ENCODE measurements at regions not wholly inside any gene's neighbourhood (a gene's known extent, or its start where the extent isn't known, plus 50 kb on each side); places are given as distances from the start of the nearest gene placed in this dataset.

DNA sequence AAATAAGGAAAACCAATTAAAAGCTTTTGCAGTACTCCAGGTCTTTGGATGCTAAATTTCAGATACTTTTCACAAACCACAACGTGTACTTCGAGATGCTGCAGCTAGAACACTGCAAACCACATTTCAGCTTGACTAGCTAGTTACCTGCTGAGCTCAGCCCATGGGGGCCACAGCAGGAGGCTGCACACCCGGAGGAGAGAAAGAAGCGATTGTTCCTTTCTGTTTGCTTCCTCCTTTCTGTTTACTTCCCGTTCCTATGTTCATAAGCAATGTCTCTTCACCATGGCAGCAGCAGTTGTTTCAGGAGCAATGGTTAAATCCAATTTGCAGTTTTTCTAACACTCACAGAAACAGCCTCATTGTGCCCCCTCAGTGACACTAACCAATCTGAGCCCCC lies 225.6 kb upstream of the FGGY start:
- no peak overlapping the region for H3K4me3 Mint-ChIP-seq (ENCODE audit: low read depth, unreplicated experiment)
- H3K36me3 Mint-ChIP-seq (ENCODE audit: insufficient read depth, unreplicated experiment) = no peaks in the 10 kb centered on the region
- intact Hi-C loops (cut with micrococcal nuclease; ENCODE audit: unreplicated experiment) = loop anchor here (10.0 kb wide), 2 partner anchors 136 to 256 kb away; no protein-coding TSS in a partner anchor
- TF ChIP-seq, protein P1, sequence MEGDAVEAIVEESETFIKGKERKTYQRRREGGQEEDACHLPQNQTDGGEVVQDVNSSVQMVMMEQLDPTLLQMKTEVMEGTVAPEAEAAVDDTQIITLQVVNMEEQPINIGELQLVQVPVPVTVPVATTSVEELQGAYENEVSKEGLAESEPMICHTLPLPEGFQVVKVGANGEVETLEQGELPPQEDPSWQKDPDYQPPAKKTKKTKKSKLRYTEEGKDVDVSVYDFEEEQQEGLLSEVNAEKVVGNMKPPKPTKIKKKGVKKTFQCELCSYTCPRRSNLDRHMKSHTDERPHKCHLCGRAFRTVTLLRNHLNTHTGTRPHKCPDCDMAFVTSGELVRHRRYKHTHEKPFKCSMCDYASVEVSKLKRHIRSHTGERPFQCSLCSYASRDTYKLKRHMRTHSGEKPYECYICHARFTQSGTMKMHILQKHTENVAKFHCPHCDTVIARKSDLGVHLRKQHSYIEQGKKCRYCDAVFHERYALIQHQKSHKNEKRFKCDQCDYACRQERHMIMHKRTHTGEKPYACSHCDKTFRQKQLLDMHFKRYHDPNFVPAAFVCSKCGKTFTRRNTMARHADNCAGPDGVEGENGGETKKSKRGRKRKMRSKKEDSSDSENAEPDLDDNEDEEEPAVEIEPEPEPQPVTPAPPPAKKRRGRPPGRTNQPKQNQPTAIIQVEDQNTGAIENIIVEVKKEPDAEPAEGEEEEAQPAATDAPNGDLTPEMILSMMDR (IDR thresholded peaks at IDR 0.05; ENCODE audit: unreplicated experiment) = no peak
- H3K27ac Mint-ChIP-seq (ENCODE audit: unreplicated experiment) = peak overlapping the region; percentile 34
- H3K27me3 Mint-ChIP-seq (ENCODE audit: unreplicated experiment) = no peaks in the 10 kb centered on the region
- peaks cover 25% of the 10 kb centered on the region for H3K4me1 Mint-ChIP-seq (ENCODE audit: low read depth, unreplicated experiment)
- peak; percentile 71 for DNase-seq
- CTCF ChIA-PET = interaction anchor here (1.0 to 1.4 kb wide), 2 partner anchors 9 to 14 kb away, joined by 4 read pairs; no protein-coding TSS in a partner anchor
- BruUV-seq (replicated peaks) = no TSS peak
- H3K9me3 Mint-ChIP-seq (ENCODE audit: low read depth, unreplicated experiment) = no peaks in the 10 kb centered on the region

DNA sequence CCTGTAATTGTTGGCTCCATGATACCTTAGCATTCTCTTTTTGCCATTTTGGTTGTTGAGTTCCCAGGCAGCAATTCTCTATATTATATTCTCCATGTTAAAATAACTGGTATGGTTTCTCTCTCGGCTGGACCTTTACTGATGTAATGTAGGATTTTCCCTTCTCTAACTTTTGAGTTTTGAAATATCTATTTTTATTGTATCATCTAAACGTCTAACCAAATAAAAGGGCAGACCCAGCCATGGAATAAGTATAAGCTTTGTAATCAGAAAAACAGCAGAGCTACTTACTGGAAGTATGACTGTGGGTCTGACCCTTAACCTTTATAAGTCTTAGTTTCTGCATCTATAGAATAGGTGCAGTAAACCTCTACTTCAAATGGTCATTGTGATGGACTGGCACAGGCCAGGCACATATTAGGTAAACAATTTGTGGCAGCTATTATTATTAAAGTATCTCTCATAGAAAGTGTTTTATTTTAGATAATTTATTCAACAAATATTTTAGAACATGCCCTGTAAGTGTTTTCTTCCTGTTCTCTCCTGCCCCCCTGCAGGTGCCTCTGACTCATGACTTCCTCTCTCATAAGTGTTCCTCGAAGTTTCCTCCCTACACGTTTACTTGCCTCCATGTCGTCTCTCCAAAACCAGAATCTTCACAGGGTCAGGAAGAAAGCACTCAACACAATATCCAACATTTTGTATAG lies 224.9 kb upstream of the FGGY start:
- no peaks in the 10 kb centered on the region for H3K36me3 Mint-ChIP-seq (ENCODE audit: insufficient read depth, unreplicated experiment)
- CTCF ChIA-PET = interaction anchor here (1.4 kb wide), 1 partner anchor 15 kb away, joined by 4 read pairs; no protein-coding TSS in a partner anchor
- H3K27ac Mint-ChIP-seq (ENCODE audit: unreplicated experiment) = peak overlapping the region; percentile 34
- intact Hi-C loops (cut with micrococcal nuclease; ENCODE audit: unreplicated experiment) = loop anchor here (10.0 kb wide), 2 partner anchors 137 to 257 kb away; no protein-coding TSS in a partner anchor
- no TSS peak for BruUV-seq (replicated peaks)
- no peaks in the 10 kb centered on the region for H3K9me3 Mint-ChIP-seq (ENCODE audit: low read depth, unreplicated experiment)
- H3K4me1 Mint-ChIP-seq (ENCODE audit: low read depth, unreplicated experiment) = peaks cover 25% of the 10 kb centered on the region
- no peak overlapping the region for H3K4me3 Mint-ChIP-seq (ENCODE audit: low read depth, unreplicated experiment)
- TF ChIP-seq, protein P1 (IDR thresholded peaks at IDR 0.05; ENCODE audit: unreplicated experiment) = no peak
- DNase-seq = no peak
- no peaks in the 10 kb centered on the region for H3K27me3 Mint-ChIP-seq (ENCODE audit: unreplicated experiment)

DNA sequence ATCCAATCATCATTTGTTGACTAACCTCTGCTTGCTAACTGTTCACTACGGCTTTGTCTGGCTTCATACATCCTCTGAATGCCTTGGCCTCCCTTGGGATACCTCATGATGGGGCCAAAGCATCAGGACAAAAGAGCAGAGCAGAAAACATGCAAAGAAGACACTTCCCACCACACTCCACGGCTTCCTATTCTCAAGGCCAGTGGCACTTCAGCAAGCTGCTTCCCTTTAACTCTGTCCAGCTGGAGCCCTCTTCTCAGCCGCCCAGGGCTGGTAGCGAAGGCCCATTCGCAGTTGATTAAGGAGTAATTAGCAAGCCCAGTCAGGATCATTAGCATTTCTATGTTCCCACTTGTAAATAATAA lies 224.3 kb upstream of the FGGY start:
- CTCF ChIA-PET = no interaction called here
- Mint-ChIP-seq H3K4me3 (ENCODE audit: low read depth, unreplicated experiment) (no peak overlapping the region), H3K4me1 (ENCODE audit: low read depth, unreplicated experiment) (peaks cover 25% of the 10 kb centered on the region), H3K27ac (ENCODE audit: unreplicated experiment) (peak overlapping the region; percentile 34), H3K27me3 (ENCODE audit: unreplicated experiment) (no peaks in the 10 kb centered on the region), H3K9me3 (ENCODE audit: low read depth, unreplicated experiment) (no peaks in the 10 kb centered on the region), H3K36me3 (ENCODE audit: insufficient read depth, unreplicated experiment) (no peaks in the 10 kb centered on the region)
- intact Hi-C loops (cut with micrococcal nuclease; ENCODE audit: unreplicated experiment) = loop anchor here (10.0 kb wide), 2 partner anchors 138 to 258 kb away; no protein-coding TSS in a partner anchor
- no peak for DNase-seq
- TF ChIP-seq, protein P1 (IDR thresholded peaks at IDR 0.05; ENCODE audit: unreplicated experiment) = no peak
- no TSS peak for BruUV-seq (replicated peaks)

DNA sequence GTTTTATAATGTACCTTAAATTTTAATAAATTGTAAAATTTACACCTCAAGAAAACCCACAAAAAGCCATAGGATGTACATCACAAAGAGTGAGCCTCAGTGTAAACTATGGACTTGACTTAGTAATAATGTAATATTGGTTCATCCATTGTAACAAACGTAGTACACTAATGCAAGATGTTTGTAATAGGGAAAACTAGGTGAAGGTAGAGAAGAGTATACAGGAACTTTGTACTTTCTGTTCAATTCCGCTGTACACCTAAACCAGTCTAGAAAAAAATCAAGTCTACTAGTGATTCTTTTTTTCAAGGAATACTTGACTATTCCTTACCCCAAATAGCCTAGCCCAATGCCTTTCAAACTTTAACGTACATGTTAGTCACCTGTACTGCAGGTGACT lies 222.3 kb upstream of the FGGY start:
- TF ChIP-seq, protein P1 (IDR thresholded peaks at IDR 0.05; ENCODE audit: unreplicated experiment) = no peak
- intact Hi-C loops (cut with micrococcal nuclease; ENCODE audit: unreplicated experiment) = loop anchor here (10.0 kb wide), 2 partner anchors 140 to 260 kb away; no protein-coding TSS in a partner anchor
- H3K4me3 Mint-ChIP-seq (ENCODE audit: low read depth, unreplicated experiment) = no peak overlapping the region
- H3K27me3 Mint-ChIP-seq (ENCODE audit: unreplicated experiment) = no peaks in the 10 kb centered on the region
- no peak overlapping the region for H3K27ac Mint-ChIP-seq (ENCODE audit: unreplicated experiment)
- H3K4me1 Mint-ChIP-seq (ENCODE audit: low read depth, unreplicated experiment) = peaks cover 43% of the 10 kb centered on the region
- H3K36me3 Mint-ChIP-seq (ENCODE audit: insufficient read depth, unreplicated experiment) = no peaks in the 10 kb centered on the region
- CTCF ChIA-PET = no interaction called here
- BruUV-seq (replicated peaks) = no TSS peak
- no peaks in the 10 kb centered on the region for H3K9me3 Mint-ChIP-seq (ENCODE audit: low read depth, unreplicated experiment)
- DNase-seq = no peak

All from Calu3 (cell line).